ENCODE measurements at regions not wholly inside any gene's neighbourhood (a gene's known extent, or its start where the extent isn't known, plus 50 kb on each side); places are given as distances from the start of the nearest gene placed in this dataset.
A peak's percentile ranks its signal among the peaks of the same experiment; 100 is the strongest.

GRCh38 chr22:44402196-44403111 is 89.7 kb upstream of the SHISAL1 start:
- WGBS, 2 donors, result 86 to 94% methylated on average over 9 to 10 of the region's 10 CpGs

GRCh38 chr22:44401783-44402110 is 89.0 kb upstream of the SHISAL1 start:
- no peaks in the 10 kb centered on the region for H3K36me3 ChIP-seq (ENCODE audit: low read depth, missing control alignments)
- WGBS, 2 donors, result 43 to 57% methylated on average over 8 to 9 of the region's 9 CpGs
- peaks cover 7% of the 10 kb centered on the region for H3K4me1 ChIP-seq
- no peaks in the 10 kb centered on the region for H3K27me3 ChIP-seq
- intact Hi-C loops (cut with DNase I; ENCODE audit: low total_unique reads), result no loop called here
- no peak for DNase-seq
- H3K9me3 ChIP-seq, result no peaks in the 10 kb centered on the region
- peak overlapping the region; percentile 15 to 63 for H3K27ac ChIP-seq
- no peak overlapping the region for H3K4me3 ChIP-seq
- TF ChIP-seq CTCF (IDR thresholded peaks at IDR 0.05) (no peak), POLR2A (IDR thresholded peaks at IDR 0.05) (no peak)

More at GRCh38 chr22:44402196-44403111, 89.7 kb upstream of the SHISAL1 start:
- peak overlapping the region; percentile 15 to 63 for H3K27ac ChIP-seq
- no peak overlapping the region for H3K4me3 ChIP-seq
- H3K9me3 ChIP-seq, result no peaks in the 10 kb centered on the region
- TF ChIP-seq CTCF (IDR thresholded peaks at IDR 0.05), result no peak
- no peak for TF ChIP-seq POLR2A (IDR thresholded peaks at IDR 0.05)
- H3K27me3 ChIP-seq, result no peaks in the 10 kb centered on the region
- H3K36me3 ChIP-seq (ENCODE audit: low read depth, missing control alignments), result no peaks in the 10 kb centered on the region
- intact Hi-C loops (cut with DNase I; ENCODE audit: low total_unique reads), result no loop called here
- peaks cover 7% of the 10 kb centered on the region for H3K4me1 ChIP-seq
- DNase-seq, result no peak

GRCh38 chr22:44400763-44401060 is 88.0 kb upstream of the SHISAL1 start:
- Histone ChIP-seq H3K9me3 (no peaks in the 10 kb centered on the region), H3K27ac (no peak overlapping the region), H3K4me3 (no peak overlapping the region), H3K4me1 (peaks cover 7% of the 10 kb centered on the region), H3K27me3 (no peaks in the 10 kb centered on the region), H3K36me3 (ENCODE audit: low read depth, missing control alignments) (no peaks in the 10 kb centered on the region)
- WGBS, 2 donors, result 83 to 85% methylated on average over 3 of the region's 3 CpGs
- intact Hi-C loops (cut with DNase I; ENCODE audit: low total_unique reads), result no loop called here
- no peak for TF ChIP-seq POLR2A (IDR thresholded peaks at IDR 0.05)
- TF ChIP-seq CTCF (IDR thresholded peaks at IDR 0.05), result no peak
- no peak for DNase-seq

DNA sequence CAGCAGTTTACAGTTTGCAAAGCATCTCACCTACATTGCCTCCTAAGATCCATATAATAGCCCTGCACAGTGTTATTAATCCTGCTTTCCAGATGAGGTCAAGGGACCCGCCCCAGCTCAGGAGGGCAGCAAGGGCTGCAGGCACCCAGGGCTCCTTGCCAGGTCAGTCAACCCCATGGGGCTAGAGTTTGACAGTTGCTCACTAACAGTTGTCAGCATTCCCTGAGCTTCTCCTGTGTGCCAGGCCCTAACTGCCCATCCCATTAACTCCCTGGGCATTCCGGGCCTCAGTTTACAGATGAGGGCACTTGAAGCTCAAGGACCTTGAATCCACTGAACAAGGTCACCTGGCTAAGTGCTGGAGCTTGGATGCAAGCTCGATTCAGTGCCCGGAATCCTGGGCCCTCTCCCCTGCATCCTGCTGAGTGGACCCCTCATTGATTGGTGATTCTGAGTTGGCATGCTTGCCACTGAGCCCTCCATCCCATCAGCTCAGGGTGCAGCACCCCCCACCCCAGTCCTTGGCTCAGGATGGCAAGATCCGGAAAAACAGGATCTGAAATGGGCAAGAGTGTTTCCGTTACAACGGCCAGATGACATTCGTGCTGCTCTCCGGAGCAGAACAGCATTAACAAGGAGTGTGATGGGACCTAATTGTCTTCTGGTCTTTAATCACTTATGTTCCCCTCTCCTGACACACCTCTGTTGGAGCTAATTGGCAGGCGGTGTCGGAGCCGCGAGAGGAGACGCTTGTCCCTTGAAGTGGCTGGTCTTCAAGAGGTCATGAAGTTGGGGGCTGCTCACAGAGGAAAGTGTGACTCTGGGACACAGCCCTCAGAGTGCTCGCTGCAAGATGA is 87.4 kb upstream of the SHISAL1 start:
- peak; percentile 7 for DNase-seq
- no peak for TF ChIP-seq POLR2A (IDR thresholded peaks at IDR 0.05)
- TF ChIP-seq CTCF (IDR thresholded peaks at IDR 0.05), result no peak
- WGBS, 2 donors, result 82 to 90% methylated on average over 15 of the region's 15 CpGs

More for the DNA sequence above, 87.4 kb upstream of the SHISAL1 start:
- H3K9me3 ChIP-seq, result no peaks in the 10 kb centered on the region
- no peaks in the 10 kb centered on the region for H3K36me3 ChIP-seq (ENCODE audit: low read depth, missing control alignments)
- H3K27me3 ChIP-seq, result no peaks in the 10 kb centered on the region
- intact Hi-C loops (cut with DNase I; ENCODE audit: low total_unique reads), result no loop called here
- H3K27ac ChIP-seq, result no peak overlapping the region
- H3K4me3 ChIP-seq, result no peak overlapping the region
- peaks cover 7% of the 10 kb centered on the region for H3K4me1 ChIP-seq
